ENCODE measurements at regions not wholly inside any gene's neighbourhood (a gene's known extent, or its start where the extent isn't known, plus 50 kb on each side); places are given as distances from the start of the nearest gene placed in this dataset.

DNA sequence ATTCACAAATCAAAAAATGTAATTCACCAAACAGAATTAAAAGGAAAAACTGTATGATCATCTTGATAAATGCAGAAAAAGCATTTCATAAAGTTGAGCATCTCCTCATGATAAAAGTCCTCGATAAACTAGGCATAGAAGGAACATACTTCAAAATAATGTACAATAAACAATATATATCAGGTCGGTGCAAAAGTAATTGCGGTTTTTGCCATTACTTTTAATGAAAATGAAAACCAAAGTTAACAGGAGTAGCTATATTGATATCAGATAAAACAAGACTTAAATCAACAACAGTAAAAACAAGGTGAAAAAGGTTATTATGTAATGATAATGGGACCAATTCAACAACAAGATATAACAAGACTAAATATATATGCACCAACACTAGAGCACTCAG lies 372.1 kb downstream of the RAB28 start:
- Mint-ChIP-seq H3K4me3 (no peak overlapping the region), H3K27me3 (ENCODE audit: insufficient read depth) (peaks cover 12% of the 10 kb centered on the region)

DNA sequence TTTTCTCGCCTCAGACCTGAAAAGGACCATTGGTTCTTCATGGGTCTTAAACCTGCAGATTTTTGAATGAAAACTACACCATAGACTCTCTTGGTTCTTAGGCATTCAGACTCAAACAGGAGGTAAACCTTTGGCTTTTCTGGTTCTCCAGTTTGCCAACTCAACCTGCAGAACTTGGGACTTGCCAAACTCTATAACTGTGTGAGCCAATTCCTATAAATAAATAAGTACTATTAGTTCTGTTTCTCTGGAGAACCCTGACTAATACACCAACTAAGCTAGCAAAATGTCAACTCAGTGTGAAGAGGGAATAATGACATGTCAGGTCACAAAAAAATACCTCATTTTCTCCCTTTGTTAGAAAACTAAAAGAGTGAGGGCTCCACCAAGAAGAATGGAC lies 374.6 kb downstream of the RAB28 start:
- H3K9me3 ChIP-seq (ENCODE audit: control insufficient read depth, low read length): peaks cover 37% of the 10 kb centered on the region
- Mint-ChIP-seq H3K9me3 (peaks cover 41% of the 10 kb centered on the region), H3K4me3 (no peak overlapping the region), H3K27me3 (ENCODE audit: insufficient read depth) (peaks cover 9% of the 10 kb centered on the region), H3K4me1 (no peaks in the 10 kb centered on the region), H3K36me3 (ENCODE audit: low read depth) (peaks cover 14% of the 10 kb centered on the region), H3K27ac (no peak overlapping the region)
- 75 to 79% methylated on average over 1 of the region's 1 CpG for WGBS, 2 experiments (ENCODE audit: insufficient coverage in 1 of 2, insufficient read length in 1 of 2)
- no peaks in the 10 kb centered on the region for H3K36me3 ChIP-seq (ENCODE audit: control insufficient read depth, insufficient read depth, low read length)
- peaks cover 9% of the 10 kb centered on the region for H3K27me3 ChIP-seq (ENCODE audit: control insufficient read depth, insufficient read depth, low read length, poor library complexity, severe bottlenecking)
- DNase-seq: no peak
- no peak overlapping the region for H3K27ac ChIP-seq (ENCODE audit: low read depth, low read length)
- no peaks in the 10 kb centered on the region for H3K4me1 ChIP-seq (ENCODE audit: control insufficient read depth, insufficient read depth, low read length)
- H3K4me3 ChIP-seq (ENCODE audit: low read length): no peak overlapping the region
- H3K9ac ChIP-seq (ENCODE audit: extremely low read depth, low read length, poor library complexity, severe bottlenecking): no peak overlapping the region
- TF ChIP-seq, protein P1, sequence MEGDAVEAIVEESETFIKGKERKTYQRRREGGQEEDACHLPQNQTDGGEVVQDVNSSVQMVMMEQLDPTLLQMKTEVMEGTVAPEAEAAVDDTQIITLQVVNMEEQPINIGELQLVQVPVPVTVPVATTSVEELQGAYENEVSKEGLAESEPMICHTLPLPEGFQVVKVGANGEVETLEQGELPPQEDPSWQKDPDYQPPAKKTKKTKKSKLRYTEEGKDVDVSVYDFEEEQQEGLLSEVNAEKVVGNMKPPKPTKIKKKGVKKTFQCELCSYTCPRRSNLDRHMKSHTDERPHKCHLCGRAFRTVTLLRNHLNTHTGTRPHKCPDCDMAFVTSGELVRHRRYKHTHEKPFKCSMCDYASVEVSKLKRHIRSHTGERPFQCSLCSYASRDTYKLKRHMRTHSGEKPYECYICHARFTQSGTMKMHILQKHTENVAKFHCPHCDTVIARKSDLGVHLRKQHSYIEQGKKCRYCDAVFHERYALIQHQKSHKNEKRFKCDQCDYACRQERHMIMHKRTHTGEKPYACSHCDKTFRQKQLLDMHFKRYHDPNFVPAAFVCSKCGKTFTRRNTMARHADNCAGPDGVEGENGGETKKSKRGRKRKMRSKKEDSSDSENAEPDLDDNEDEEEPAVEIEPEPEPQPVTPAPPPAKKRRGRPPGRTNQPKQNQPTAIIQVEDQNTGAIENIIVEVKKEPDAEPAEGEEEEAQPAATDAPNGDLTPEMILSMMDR (conservative IDR thresholded peaks at IDR 0.05): no peak

More for the DNA sequence above, 372.1 kb downstream of the RAB28 start:
- Histone ChIP-seq H3K4me1 (ENCODE audit: control insufficient read depth, insufficient read depth, low read length) (no peaks in the 10 kb centered on the region), H3K36me3 (ENCODE audit: control insufficient read depth, insufficient read depth, low read length) (no peaks in the 10 kb centered on the region), H3K9me3 (ENCODE audit: control insufficient read depth, low read length) (peaks cover 27% of the 10 kb centered on the region), H3K9ac (ENCODE audit: extremely low read depth, low read length, poor library complexity, severe bottlenecking) (no peak overlapping the region), H3K4me3 (ENCODE audit: low read length) (no peak overlapping the region), H3K27me3 (ENCODE audit: control insufficient read depth, insufficient read depth, low read length, poor library complexity, severe bottlenecking) (peaks cover 23% of the 10 kb centered on the region), H3K27ac (ENCODE audit: low read depth, low read length) (no peak overlapping the region)
- 100% methylated on average over 2 of the region's 3 CpGs; no CpG with 5 or more reads in 1 of the 2 experiments for WGBS, 2 experiments (ENCODE audit: insufficient coverage in 1 of 2, insufficient read length in 1 of 2)
- peaks cover 11% of the 10 kb centered on the region for H3K36me3 Mint-ChIP-seq (ENCODE audit: low read depth)
- H3K9me3 Mint-ChIP-seq: peaks cover 31% of the 10 kb centered on the region
- TF ChIP-seq, protein P1 (conservative IDR thresholded peaks at IDR 0.05): no peak
- H3K27ac Mint-ChIP-seq: no peak overlapping the region
- H3K4me1 Mint-ChIP-seq: peaks cover 8% of the 10 kb centered on the region
- no peak for DNase-seq

DNA sequence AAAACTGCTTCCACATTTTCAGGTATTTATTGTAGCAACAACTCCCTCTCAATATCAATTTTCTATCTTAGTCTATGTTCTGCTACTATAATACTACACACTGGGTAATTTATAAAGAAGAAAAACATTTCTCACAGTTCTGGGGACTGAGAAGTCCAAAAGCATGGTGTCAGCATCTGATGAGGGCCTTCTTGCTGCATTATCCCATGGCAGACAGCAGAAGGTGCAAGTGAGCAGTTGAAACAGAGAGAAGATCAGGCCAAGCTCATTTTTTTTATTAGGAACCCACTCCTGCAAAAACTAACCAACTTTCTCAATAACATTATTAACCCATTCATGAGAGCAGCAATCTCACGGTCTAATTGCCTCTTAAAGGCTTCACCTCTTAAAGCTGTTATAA lies 376.0 kb downstream of the RAB28 start:
- WGBS, 2 experiments (ENCODE audit: insufficient coverage in 1 of 2, insufficient read length in 1 of 2): 83 to 100% methylated on average over 1 of the region's 1 CpG
- H3K27me3 Mint-ChIP-seq (ENCODE audit: insufficient read depth): peaks cover 2% of the 10 kb centered on the region
- H3K27ac ChIP-seq (ENCODE audit: low read depth, low read length): no peak overlapping the region
- no peak overlapping the region for H3K9ac ChIP-seq (ENCODE audit: extremely low read depth, low read length, poor library complexity, severe bottlenecking)
- H3K4me3 ChIP-seq (ENCODE audit: low read length): no peak overlapping the region
- H3K27me3 ChIP-seq (ENCODE audit: control insufficient read depth, insufficient read depth, low read length, poor library complexity, severe bottlenecking): peaks cover 5% of the 10 kb centered on the region
- H3K9me3 ChIP-seq (ENCODE audit: control insufficient read depth, low read length): peaks cover 37% of the 10 kb centered on the region
- H3K36me3 Mint-ChIP-seq (ENCODE audit: low read depth): peaks cover 14% of the 10 kb centered on the region
- no peak for DNase-seq
- H3K4me3 Mint-ChIP-seq: no peak overlapping the region
- TF ChIP-seq, protein P1 (conservative IDR thresholded peaks at IDR 0.05): peak; percentile 46
- peaks cover 41% of the 10 kb centered on the region for H3K9me3 Mint-ChIP-seq
- no peaks in the 10 kb centered on the region for H3K4me1 ChIP-seq (ENCODE audit: control insufficient read depth, insufficient read depth, low read length)
- H3K27ac Mint-ChIP-seq: no peak overlapping the region
- no peaks in the 10 kb centered on the region for H3K36me3 ChIP-seq (ENCODE audit: control insufficient read depth, insufficient read depth, low read length)
- H3K4me1 Mint-ChIP-seq: no peaks in the 10 kb centered on the region
